SK-N-SH (cell line): ENCODE measurements at regions not wholly inside any gene's neighbourhood (a gene's known extent, or its start where the extent isn't known, plus 50 kb on each side); places are given as distances from the start of the nearest gene placed in this dataset.

Source experiments
- CTCF ChIA-PET: fragments of 300-600, 350-600 bp; formaldehyde crosslinking; extraction: SDS; loops from one replicate; lab custom pipeline; 2021; lab: Yijun Ruan, JAX
- POLR2A ChIA-PET: fragments of 350-600 bp; sonication (Branson Sonifier 250); formaldehyde crosslinking; extraction: SDS; loops from one replicate; lab custom pipeline; 2020; ENCODE audit warnings: antibody characterized with exemption, inconsistent platforms; lab: Yijun Ruan, JAX
- DNase-seq: peaks from one replicate; pipeline ENCODE4 v3.0.0; 2012
- H2AFZ ChIP-seq: fragments of 200-600 bp; sonication (generic); 2 replicates; pipeline ENCODE4 v1.8.1; 2016; ENCODE audit warnings: antibody characterized with exemption, mild to moderate bottlenecking, low read depth
- H3F3A ChIP-seq: fragments of 200-600 bp; sonication (generic); replicated peaks from 2 replicates; pipeline ENCODE3; 2016; ENCODE audit warnings: antibody characterized with exemption, mild to moderate bottlenecking; ENCODE audit not compliant: insufficient read depth
- H3K27ac ChIP-seq, 2 experiments: fragments of 200-500 bp in 1 of 2; fragments of 200-600 bp in 1 of 2; sonication (Bioruptor generic) in 1 of 2; sonication (generic), shearing (Covaris generic) in 1 of 2; 2 replicates each; pipeline versions ENCODE4 v1.5.1 to v1.6.1; 2014 to 2016; ENCODE audit warnings: low read depth in 2 of 2, inconsistent platforms in 1 of 2, low read length in 1 of 2, mild to moderate bottlenecking in 1 of 2, mixed read lengths in 1 of 2
- H3K27me3 ChIP-seq: fragments of 200-600 bp; sonication (generic), shearing (Covaris generic); 2 replicates; pipeline ENCODE4 v1.6.1; 2016; ENCODE audit warnings: mixed run types; ENCODE audit not compliant: insufficient read depth
- H3K36me3 ChIP-seq, 2 experiments: fragments of 200-500 bp in 1 of 2; fragments of 200-600 bp in 1 of 2; sonication (Bioruptor generic) in 1 of 2; sonication (generic) in 1 of 2; replicated peaks in 1 of 2; 2 replicates each; pipeline versions ENCODE3 to v1.5.1; 2014 to 2016; ENCODE audit warnings: low read length in 1 of 2, mild to moderate bottlenecking in 1 of 2; ENCODE audit not compliant: insufficient read depth in 2 of 2, control insufficient read depth in 1 of 2
- H3K4me1 ChIP-seq, 2 experiments: fragments of 200-500 bp in 1 of 2; fragments of 200-600 bp in 1 of 2; sonication (Bioruptor generic) in 1 of 2; sonication (generic), shearing (Covaris generic) in 1 of 2; 2 replicates each; pipeline versions ENCODE4 v1.5.1 to v1.6.1; 2014 to 2016; ENCODE audit warnings: low read depth in 1 of 2, low read length in 1 of 2, mixed run types in 1 of 2; ENCODE audit not compliant: insufficient read depth in 2 of 2, control insufficient read depth in 1 of 2
- H3K4me2 ChIP-seq: fragments of 200-600 bp; sonication (generic), shearing (Covaris generic); 2 replicates; pipeline ENCODE4 v1.6.1; 2017; ENCODE audit warnings: mixed run types
- H3K4me3 ChIP-seq, 2 experiments: fragments of 200-500 bp in 1 of 2; fragments of 200-600 bp in 1 of 2; sonication (Bioruptor generic) in 1 of 2; sonication (generic), shearing (Covaris generic) in 1 of 2; 2 replicates each; pipeline versions ENCODE4 v1.5.1 to v1.8.1; 2014 to 2016; ENCODE audit warnings: low read depth in 2 of 2, inconsistent platforms in 1 of 2, low read length in 1 of 2, mild to moderate bottlenecking in 1 of 2, mixed read lengths in 1 of 2, moderate library complexity in 1 of 2
- H3K79me2 ChIP-seq: fragments of 200-600 bp; sonication (generic); 2 replicates; pipeline ENCODE4 v1.8.1; 2017; ENCODE audit warnings: mild to moderate bottlenecking; ENCODE audit not compliant: insufficient read depth
- H3K9ac ChIP-seq: fragments of 200-600 bp; sonication (generic); 2 replicates; pipeline ENCODE4 v1.6.1; 2017; ENCODE audit warnings: mixed run types
- H3K9me2 ChIP-seq: fragments of 200-600 bp; sonication (generic); 2 replicates; pipeline ENCODE4 v1.6.1; 2017; ENCODE audit warnings: mixed run types
- H3K9me3 ChIP-seq: fragments of 200-600 bp; sonication (generic); 2 replicates; pipeline ENCODE4 v1.6.1; 2017; ENCODE audit warnings: mixed run types, mild to moderate bottlenecking, moderate library complexity
- H4K20me1 ChIP-seq: fragments of 200-600 bp; sonication (generic); 2 replicates; pipeline ENCODE4 v1.6.1; 2017; ENCODE audit warnings: mild to moderate bottlenecking, mixed run types; ENCODE audit not compliant: insufficient read depth
- CHD2 ChIP-seq: fragments of 150-350 bp; IDR thresholded peaks from 2 replicates; pipeline ENCODE4 v1.6.1; 2018; ENCODE audit warnings: low read length; ENCODE audit not compliant: partially characterized antibody
- CTCF ChIP-seq: fragments of 200-600 bp; sonication (generic); IDR thresholded peaks from 2 replicates; pipeline ENCODE4 v1.6.1; 2017; ENCODE audit warnings: antibody characterized with exemption, mild to moderate bottlenecking, moderate library complexity
- ELF1 ChIP-seq: IDR thresholded peaks from 2 replicates; pipeline ENCODE4 v1.4.0; 2012
- EP300 ChIP-seq, 2 experiments: IDR thresholded peaks; 2 replicates each; pipeline versions ENCODE4 v1.4.0 to v1.6.1; 2012; ENCODE audit warnings: borderline replicate concordance in 1 of 2, low read depth in 1 of 2, low read length in 1 of 2
- EZH2phosphoT487 ChIP-seq: fragments of 200-600 bp; sonication (generic); IDR thresholded peaks from 2 replicates; pipeline ENCODE4 v1.6.1; 2017; ENCODE audit warnings: low read depth, mixed run types, mild to moderate bottlenecking, antibody characterized with exemption, moderate library complexity, borderline replicate concordance
- IRF3 ChIP-seq: fragments of 150-350 bp; IDR thresholded peaks from 2 replicates; pipeline ENCODE4 v1.6.1; 2016; ENCODE audit warnings: mild to moderate bottlenecking, low read depth, low read length
- MXI1 ChIP-seq: IDR thresholded peaks from 2 replicates; pipeline ENCODE4 v1.6.1; 2012; ENCODE audit warnings: mild to moderate bottlenecking, low read depth, low read length, improper control_type of control experiment
- PBX3 ChIP-seq: IDR thresholded peaks from 2 replicates; pipeline ENCODE4; 2012
- POLR2AphosphoS5 ChIP-seq: IDR thresholded peaks from 2 replicates; pipeline ENCODE4 v1.6.1; 2012; ENCODE audit warnings: low read depth, low read length
- SIN3A ChIP-seq: IDR thresholded peaks from 2 replicates; pipeline ENCODE4 v1.6.1; 2012; ENCODE audit warnings: low read depth, mild to moderate bottlenecking, low read length, moderate library complexity, borderline replicate concordance
- SMC3 ChIP-seq: IDR thresholded peaks from 2 replicates; pipeline ENCODE4 v1.6.1; 2012; ENCODE audit warnings: low read depth, low read length, improper control_type of control experiment
- TAF1 ChIP-seq: IDR thresholded peaks from 2 replicates; pipeline ENCODE4 v1.6.1; 2012; ENCODE audit warnings: low read depth, mild to moderate bottlenecking, low read length, moderate library complexity, borderline replicate concordance
- WGBS: methylation state at CpG from one replicate; pipeline ENCODE4 v1.1.6; 2017; ENCODE audit warnings: low lambda C conversion rate; 5-methylcytosine and 5-hydroxymethylcytosine counted together

- TF ChIP-seq EP300 (IDR thresholded peaks at IDR 0.05; ENCODE audit: borderline replicate concordance in 1 of 2, low read depth in 1 of 2, low read length in 1 of 2): no peak
- no peak for TF ChIP-seq ELF1
- no peak for TF ChIP-seq IRF3
Measured at GRCh38 chr17:70683936-70684335, 514.6 kb downstream of the KCNJ2 start (continued).

- no peak overlapping the region for H3K27ac ChIP-seq
- TF ChIP-seq MXI1 (no peak), TAF1 (no peak), POLR2AphosphoS5 (no peak), CTCF (no peak), CHD2 (no peak), EZH2phosphoT487 (no peak)
- DNase-seq: no peak
- H3K4me1 ChIP-seq: no peaks in the 10 kb centered on the region
- H3K4me2 ChIP-seq: no peak overlapping the region
- H4K20me1 ChIP-seq: no peaks in the 10 kb centered on the region
- 36% methylated on average over 1 of the region's 1 CpG for WGBS
- H3F3A ChIP-seq: no peaks in the 10 kb centered on the region
- H3K9me3 ChIP-seq: no peaks in the 10 kb centered on the region
- H3K9ac ChIP-seq: no peak overlapping the region
- no peaks in the 10 kb centered on the region for H3K36me3 ChIP-seq
- no peaks in the 10 kb centered on the region for H3K79me2 ChIP-seq
- no peak overlapping the region for H2AFZ ChIP-seq
- H3K27me3 ChIP-seq: no peaks in the 10 kb centered on the region
- H3K9me2 ChIP-seq: no peaks in the 10 kb centered on the region
- H3K4me3 ChIP-seq: no peak overlapping the region
- ChIA-PET POLR2A (no interaction called here), CTCF (no interaction called here)
Measured at GRCh38 chr17:70687421-70687820, 518.1 kb downstream of the KCNJ2 start.

GRCh38 chr17:70691150-70691549, 521.8 kb downstream of the KCNJ2 start:
- DNase-seq: no peak
- POLR2A ChIA-PET: no interaction called here
- H4K20me1 ChIP-seq: no peaks in the 10 kb centered on the region
- no peaks in the 10 kb centered on the region for H3K79me2 ChIP-seq
- H3K9me3 ChIP-seq: no peaks in the 10 kb centered on the region
- no peak overlapping the region for H3K27ac ChIP-seq
- H2AFZ ChIP-seq: no peak overlapping the region
- CTCF ChIA-PET: interaction anchor here (0.7 to 1.0 kb wide), 2 partner anchors 15 to 18 kb away, joined by 3 to 5 read pairs; no protein-coding TSS in a partner anchor
- no peak overlapping the region for H3K9ac ChIP-seq
- no peaks in the 10 kb centered on the region for H3F3A ChIP-seq
- TF ChIP-seq PBX3 (no peak), SIN3A (no peak), SMC3 (no peak)
- WGBS: 44% methylated on average over 2 of the region's 2 CpGs
- H3K36me3 ChIP-seq: no peaks in the 10 kb centered on the region
- no peaks in the 10 kb centered on the region for H3K9me2 ChIP-seq
- H3K4me1 ChIP-seq: no peaks in the 10 kb centered on the region
- H3K27me3 ChIP-seq: no peaks in the 10 kb centered on the region
- no peak overlapping the region for H3K4me2 ChIP-seq
- H3K4me3 ChIP-seq: no peak overlapping the region
